ENCODE measurements at regions not wholly inside any gene's neighbourhood (a gene's known extent, or its start where the extent isn't known, plus 50 kb on each side); places are given as distances from the start of the nearest gene placed in this dataset.

DNA sequence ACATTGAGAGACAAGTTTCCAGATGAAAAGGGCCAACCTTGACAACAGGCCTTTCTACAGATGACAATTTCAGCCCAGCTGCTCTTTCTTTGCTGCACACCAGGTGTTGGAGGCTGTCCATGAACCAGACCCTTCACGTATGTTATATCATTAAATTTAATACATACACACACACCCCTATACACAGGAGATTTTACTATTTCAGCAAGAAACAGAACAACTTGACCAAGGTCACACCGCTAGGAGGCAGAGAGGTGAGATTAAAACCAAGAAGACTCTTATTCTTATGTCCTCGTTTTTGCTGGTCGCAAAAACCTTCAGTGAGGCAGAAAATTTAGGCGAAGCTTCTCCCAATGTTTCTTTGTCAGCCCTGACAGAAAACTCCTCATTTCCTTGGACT lies 1585.9 kb downstream of the AACS start:
- no peak for TF ChIP-seq GATA3 (IDR thresholded peaks at IDR 0.05; ENCODE audit: low read depth, low read length)
- TF ChIP-seq GATA2 (IDR thresholded peaks at IDR 0.05; ENCODE audit: low read depth, low read length) = no peak

Measured in SH-SY5Y (cell line).